ENCODE measurements at regions not wholly inside any gene's neighbourhood (a gene's known extent, or its start where the extent isn't known, plus 50 kb on each side); places are given as distances from the start of the nearest gene placed in this dataset.

DNA sequence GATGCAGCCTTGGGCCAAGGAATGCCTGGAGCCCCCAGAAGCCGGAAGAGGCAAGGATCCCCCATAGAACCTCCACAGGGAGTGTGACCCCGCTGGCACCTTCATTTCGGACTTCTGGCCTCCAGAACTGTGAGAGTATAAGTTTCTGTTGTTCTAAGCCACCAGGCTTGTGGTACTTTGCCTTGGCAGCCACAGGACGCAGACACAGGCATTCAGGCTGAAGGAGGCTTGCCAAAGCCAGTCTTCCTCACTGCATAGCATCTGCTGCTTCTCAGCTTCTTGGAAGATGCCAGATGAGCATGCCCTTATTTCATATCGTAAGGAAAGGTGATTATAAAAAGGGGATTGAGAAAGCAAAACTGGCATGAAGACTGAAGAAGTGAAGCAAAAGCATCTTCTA is 61.1 kb upstream of the TAS2R1 start:
- Histone ChIP-seq H3K36me3 (no peaks in the 10 kb centered on the region), H3K27me3 (no peaks in the 10 kb centered on the region), H3K4me1 (no peaks in the 10 kb centered on the region), H3K9me3 (no peaks in the 10 kb centered on the region), H3K27ac (no peak overlapping the region), H3K4me3 (no peak overlapping the region)
- DNase-seq (ENCODE audit: low spot score): no peak
- TF ChIP-seq, protein P1, sequence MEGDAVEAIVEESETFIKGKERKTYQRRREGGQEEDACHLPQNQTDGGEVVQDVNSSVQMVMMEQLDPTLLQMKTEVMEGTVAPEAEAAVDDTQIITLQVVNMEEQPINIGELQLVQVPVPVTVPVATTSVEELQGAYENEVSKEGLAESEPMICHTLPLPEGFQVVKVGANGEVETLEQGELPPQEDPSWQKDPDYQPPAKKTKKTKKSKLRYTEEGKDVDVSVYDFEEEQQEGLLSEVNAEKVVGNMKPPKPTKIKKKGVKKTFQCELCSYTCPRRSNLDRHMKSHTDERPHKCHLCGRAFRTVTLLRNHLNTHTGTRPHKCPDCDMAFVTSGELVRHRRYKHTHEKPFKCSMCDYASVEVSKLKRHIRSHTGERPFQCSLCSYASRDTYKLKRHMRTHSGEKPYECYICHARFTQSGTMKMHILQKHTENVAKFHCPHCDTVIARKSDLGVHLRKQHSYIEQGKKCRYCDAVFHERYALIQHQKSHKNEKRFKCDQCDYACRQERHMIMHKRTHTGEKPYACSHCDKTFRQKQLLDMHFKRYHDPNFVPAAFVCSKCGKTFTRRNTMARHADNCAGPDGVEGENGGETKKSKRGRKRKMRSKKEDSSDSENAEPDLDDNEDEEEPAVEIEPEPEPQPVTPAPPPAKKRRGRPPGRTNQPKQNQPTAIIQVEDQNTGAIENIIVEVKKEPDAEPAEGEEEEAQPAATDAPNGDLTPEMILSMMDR (IDR thresholded peaks at IDR 0.05): no peak

DNA sequence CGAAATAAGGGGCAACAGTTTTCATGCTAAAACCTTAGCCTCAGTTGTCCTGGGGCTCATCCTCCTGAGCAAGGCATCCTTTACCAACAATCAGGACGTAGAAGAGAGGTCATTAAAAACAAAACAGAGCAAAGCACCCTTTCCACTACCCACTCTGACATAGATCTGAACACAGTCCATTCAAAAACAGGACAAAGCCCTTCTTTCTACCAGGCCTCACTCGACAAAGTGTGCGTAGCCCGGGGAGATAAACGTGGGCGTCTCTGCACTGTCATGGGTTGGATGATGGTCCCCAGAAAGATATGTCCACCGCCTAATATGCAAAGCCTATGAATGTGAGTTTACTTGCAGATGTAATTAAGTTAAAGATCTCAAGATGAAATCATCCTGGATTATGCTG is 60.6 kb upstream of the TAS2R1 start:
- TF ChIP-seq, protein P1 (IDR thresholded peaks at IDR 0.05): no peak
- H3K27ac ChIP-seq: no peak overlapping the region
- no peaks in the 10 kb centered on the region for H3K36me3 ChIP-seq
- no peak overlapping the region for H3K4me3 ChIP-seq
- no peaks in the 10 kb centered on the region for H3K27me3 ChIP-seq
- no peaks in the 10 kb centered on the region for H3K9me3 ChIP-seq
- H3K4me1 ChIP-seq: no peaks in the 10 kb centered on the region
- no peak for DNase-seq (ENCODE audit: low spot score)

DNA sequence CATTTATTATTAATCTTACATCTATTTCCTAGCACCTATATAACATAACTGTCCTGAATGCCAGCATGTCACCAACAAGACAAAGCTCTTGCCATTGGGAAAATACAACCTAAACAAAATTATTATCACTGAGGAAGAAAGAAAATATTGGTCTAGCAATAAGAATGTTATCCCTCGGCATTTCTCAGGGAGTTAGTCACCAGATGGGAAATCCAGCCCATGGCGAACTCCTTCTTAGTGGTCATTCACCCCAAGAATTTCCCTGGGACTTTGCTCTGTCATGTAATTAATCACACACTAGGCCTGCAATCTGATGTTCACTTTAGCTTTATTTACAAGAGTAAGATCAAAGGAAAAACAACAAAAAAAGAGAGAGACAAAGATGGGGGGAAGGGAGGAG is 56.1 kb upstream of the TAS2R1 start:
- Histone ChIP-seq H3K36me3 (no peaks in the 10 kb centered on the region), H3K27me3 (no peaks in the 10 kb centered on the region), H3K9me3 (no peaks in the 10 kb centered on the region), H3K4me1 (no peaks in the 10 kb centered on the region), H3K4me3 (no peak overlapping the region), H3K27ac (no peak overlapping the region)
- DNase-seq (ENCODE audit: low spot score): no peak
- TF ChIP-seq, protein P1 (IDR thresholded peaks at IDR 0.05): no peak

DNA sequence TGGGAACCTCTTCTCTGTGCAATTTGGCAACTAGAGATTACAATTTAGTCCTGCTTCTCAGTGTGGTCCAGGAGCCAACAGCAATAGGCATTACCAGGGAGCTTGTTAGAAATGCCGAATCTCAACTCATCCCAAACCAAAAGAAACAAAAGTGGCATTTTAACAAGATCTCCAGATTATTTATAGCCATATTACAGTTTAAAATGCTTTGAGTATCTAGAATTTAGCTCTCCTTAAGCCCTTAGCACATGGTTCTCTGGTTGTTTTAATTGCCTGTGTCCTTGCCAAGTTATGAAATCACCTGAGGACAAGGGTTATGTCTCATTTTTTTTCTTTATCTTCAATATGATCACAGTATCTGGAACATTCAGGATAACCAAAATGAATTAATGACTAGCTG is 51.6 kb upstream of the TAS2R1 start:
- H3K4me3 ChIP-seq: no peak overlapping the region
- no peak for DNase-seq (ENCODE audit: low spot score)
- H3K36me3 ChIP-seq: no peaks in the 10 kb centered on the region
- H3K9me3 ChIP-seq: peaks cover 0 to 7% of the 10 kb centered on the region in 2 donors
- no peaks in the 10 kb centered on the region for H3K4me1 ChIP-seq
- H3K27ac ChIP-seq: no peak overlapping the region
- H3K27me3 ChIP-seq: no peaks in the 10 kb centered on the region
- TF ChIP-seq, protein P1 (IDR thresholded peaks at IDR 0.05): no peak

All from right atrium auricular region (tissue), 2 donors.